Tibial nerve (tissue), 4 donors: ENCODE measurements at regions not wholly inside any gene's neighbourhood (a gene's known extent, or its start where the extent isn't known, plus 50 kb on each side); places are given as distances from the start of the nearest gene placed in this dataset.

ENCODE experiments used
- DNase-seq, 2 donors: peaks; one replicate each; pipeline ENCODE4 v3.0.0-alpha.2; 2019; ENCODE audit warnings: low spot score in 2 of 2
- H3K27ac ChIP-seq, 4 donors: fragments of 200-600 bp; sonication (generic) in 3 of 4; one replicate each; pipeline ENCODE4 v1.5.1; 2017 to 2019; ENCODE audit warnings: mild to moderate bottlenecking in 1 of 4
- H3K27me3 ChIP-seq, 2 donors: fragments of 200-600 bp; sonication (generic) in 1 of 2; one replicate each; pipeline versions ENCODE4 v1.5.1 to v1.6.0; 2017 to 2019
- H3K36me3 ChIP-seq, 3 donors: fragments of 200-600 bp; sonication (generic); one replicate each; pipeline ENCODE4 v1.5.1; 2018 to 2019
- H3K4me1 ChIP-seq, 4 donors: fragments of 200-600 bp; sonication (generic) in 3 of 4; one replicate each; pipeline ENCODE4 v1.5.1; 2017 to 2019
- H3K4me3 ChIP-seq, 4 donors: fragments of 200-600 bp; sonication (generic) in 3 of 4; one replicate each; pipeline ENCODE4 v1.5.1; 2017 to 2019; ENCODE audit warnings: mild to moderate bottlenecking in 1 of 4, moderate library complexity in 1 of 4
- H3K9me3 ChIP-seq, 4 donors: fragments of 200-600 bp; sonication (generic) in 3 of 4; one replicate each; pipeline ENCODE4 v1.5.1; 2017 to 2019
- CTCF ChIP-seq, 5 experiments: fragments of 200-600 bp in 3 of 5; fragments of 450-650 bp in 2 of 5; sonication (generic) in 3 of 5; IDR thresholded peaks; one replicate each; pipeline ENCODE4 v1.5.1; 2016 to 2019; ENCODE audit warnings: antibody characterized with exemption in 5 of 5, mild to moderate bottlenecking in 3 of 5, moderate library complexity in 2 of 5
- EP300 ChIP-seq, 2 donors: sonication (generic); formaldehyde crosslinking; IDR thresholded peaks; one replicate each; pipeline ENCODE4 v1.6.1; 2017; ENCODE audit warnings: antibody characterized with exemption in 2 of 2, mild to moderate bottlenecking in 1 of 2
- POLR2A ChIP-seq, 2 donors: fragments of 450-650 bp; IDR thresholded peaks; one replicate each; pipeline ENCODE4 v1.6.1; 2017; ENCODE audit warnings: antibody characterized with exemption in 2 of 2, mild to moderate bottlenecking in 2 of 2, moderate library complexity in 2 of 2
- WGBS, 2 donors: methylation state at CpG; one replicate each; pipeline ENCODE4 v1.1.5; 2018; 5-methylcytosine and 5-hydroxymethylcytosine counted together

- WGBS, 2 donors: 82 to 84% methylated on average over 3 of the region's 3 CpGs
- Histone ChIP-seq H3K9me3 (peaks cover 0 to 9% (median 0%) of the 10 kb centered on the region in 4 donors), H3K4me3 (no peak overlapping the region), H3K36me3 (no peaks in the 10 kb centered on the region), H3K27me3 (no peaks in the 10 kb centered on the region), H3K27ac (no peak overlapping the region), H3K4me1 (no peaks in the 10 kb centered on the region)
- TF ChIP-seq CTCF (IDR thresholded peaks at IDR 0.05): no peak
- TF ChIP-seq EP300 (IDR thresholded peaks at IDR 0.05): no peak
- TF ChIP-seq POLR2A (IDR thresholded peaks at IDR 0.05): no peak
- DNase-seq: no peak
Observed at GRCh38 chr9:80521151-80521550, 949.4 kb downstream of the TLE4 start.

- no peak for DNase-seq
- Histone ChIP-seq H3K36me3 (no peaks in the 10 kb centered on the region), H3K27me3 (no peaks in the 10 kb centered on the region), H3K4me1 (no peaks in the 10 kb centered on the region), H3K9me3 (peaks cover 0 to 3% (median 0%) of the 10 kb centered on the region in 4 donors), H3K4me3 (no peak overlapping the region), H3K27ac (no peak overlapping the region)
- WGBS, 2 donors: 90 to 96% methylated on average over 4 of the region's 4 CpGs
- TF ChIP-seq CTCF (IDR thresholded peaks at IDR 0.05) (no peak), EP300 (IDR thresholded peaks at IDR 0.05) (no peak), POLR2A (IDR thresholded peaks at IDR 0.05) (no peak)
Observed at GRCh38 chr9:80520231-80520630, 948.5 kb downstream of the TLE4 start.

GRCh38 chr9:80518441-80518840, 946.7 kb downstream of the TLE4 start:
- TF ChIP-seq EP300 (IDR thresholded peaks at IDR 0.05) (no peak), POLR2A (IDR thresholded peaks at IDR 0.05) (no peak), CTCF (IDR thresholded peaks at IDR 0.05) (no peak)
- H3K4me3 ChIP-seq: no peak overlapping the region
- no peaks in the 10 kb centered on the region for H3K27me3 ChIP-seq
- H3K4me1 ChIP-seq: no peaks in the 10 kb centered on the region
- no peak for DNase-seq
- no peaks in the 10 kb centered on the region for H3K36me3 ChIP-seq
- H3K9me3 ChIP-seq: no peaks in the 10 kb centered on the region
- no peak overlapping the region for H3K27ac ChIP-seq
- 95 to 97% methylated on average over 3 of the region's 3 CpGs for WGBS, 2 donors

- Histone ChIP-seq H3K27ac (no peak overlapping the region), H3K9me3 (no peaks in the 10 kb centered on the region), H3K36me3 (no peaks in the 10 kb centered on the region), H3K4me3 (no peak overlapping the region), H3K4me1 (no peaks in the 10 kb centered on the region), H3K27me3 (no peaks in the 10 kb centered on the region)
- no peak for DNase-seq
- WGBS, 2 donors: 77 to 87% methylated on average over 3 of the region's 3 CpGs
- no peak for TF ChIP-seq POLR2A (IDR thresholded peaks at IDR 0.05)
- TF ChIP-seq EP300 (IDR thresholded peaks at IDR 0.05): no peak
- no peak for TF ChIP-seq CTCF (IDR thresholded peaks at IDR 0.05)
Observed at GRCh38 chr9:80516679-80517078, 944.9 kb downstream of the TLE4 start.

- TF ChIP-seq CTCF (IDR thresholded peaks at IDR 0.05) (no peak), POLR2A (IDR thresholded peaks at IDR 0.05) (no peak), EP300 (IDR thresholded peaks at IDR 0.05) (no peak)
- DNase-seq: no peak
- Histone ChIP-seq H3K27ac (no peak overlapping the region), H3K4me3 (no peak overlapping the region), H3K4me1 (peaks cover 0 to 9% (median 3%) of the 10 kb centered on the region in 4 donors), H3K27me3 (no peaks in the 10 kb centered on the region), H3K9me3 (no peaks in the 10 kb centered on the region), H3K36me3 (no peaks in the 10 kb centered on the region)
- WGBS, 2 donors: 78 to 89% methylated on average over 1 of the region's 1 CpG
Observed at GRCh38 chr9:80509358-80509757, 937.6 kb downstream of the TLE4 start.
